ENCODE measurements at regions not wholly inside any gene's neighbourhood (a gene's known extent, or its start where the extent isn't known, plus 50 kb on each side); places are given as distances from the start of the nearest gene placed in this dataset.

DNA sequence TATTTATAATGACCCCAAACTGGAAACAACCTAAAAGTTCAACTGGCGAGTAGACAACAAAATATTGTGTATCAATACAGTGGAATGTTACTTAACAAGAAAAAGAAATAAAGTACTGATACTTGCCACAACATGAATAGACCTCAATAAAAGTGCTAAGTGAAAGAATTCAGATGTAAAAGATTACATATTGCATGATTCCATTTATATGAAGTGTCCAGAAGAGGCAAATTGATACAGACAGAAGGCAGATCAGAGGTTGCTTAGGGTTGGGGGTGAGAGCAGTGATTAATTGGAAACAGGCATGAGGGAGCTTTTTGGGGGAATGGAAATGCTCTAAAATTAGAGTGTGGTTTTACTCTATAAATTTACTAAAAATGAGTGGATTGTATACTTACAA is 183.3 kb downstream of the SATB1 start:
- no peak for TF ChIP-seq OVOL2 (CRISPR knock-in tag; IDR thresholded peaks at IDR 0.05; ENCODE audit: borderline replicate concordance)
- TF ChIP-seq, protein P1, sequence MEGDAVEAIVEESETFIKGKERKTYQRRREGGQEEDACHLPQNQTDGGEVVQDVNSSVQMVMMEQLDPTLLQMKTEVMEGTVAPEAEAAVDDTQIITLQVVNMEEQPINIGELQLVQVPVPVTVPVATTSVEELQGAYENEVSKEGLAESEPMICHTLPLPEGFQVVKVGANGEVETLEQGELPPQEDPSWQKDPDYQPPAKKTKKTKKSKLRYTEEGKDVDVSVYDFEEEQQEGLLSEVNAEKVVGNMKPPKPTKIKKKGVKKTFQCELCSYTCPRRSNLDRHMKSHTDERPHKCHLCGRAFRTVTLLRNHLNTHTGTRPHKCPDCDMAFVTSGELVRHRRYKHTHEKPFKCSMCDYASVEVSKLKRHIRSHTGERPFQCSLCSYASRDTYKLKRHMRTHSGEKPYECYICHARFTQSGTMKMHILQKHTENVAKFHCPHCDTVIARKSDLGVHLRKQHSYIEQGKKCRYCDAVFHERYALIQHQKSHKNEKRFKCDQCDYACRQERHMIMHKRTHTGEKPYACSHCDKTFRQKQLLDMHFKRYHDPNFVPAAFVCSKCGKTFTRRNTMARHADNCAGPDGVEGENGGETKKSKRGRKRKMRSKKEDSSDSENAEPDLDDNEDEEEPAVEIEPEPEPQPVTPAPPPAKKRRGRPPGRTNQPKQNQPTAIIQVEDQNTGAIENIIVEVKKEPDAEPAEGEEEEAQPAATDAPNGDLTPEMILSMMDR (IDR thresholded peaks at IDR 0.05): no peak
- TF ChIP-seq, protein P2, sequence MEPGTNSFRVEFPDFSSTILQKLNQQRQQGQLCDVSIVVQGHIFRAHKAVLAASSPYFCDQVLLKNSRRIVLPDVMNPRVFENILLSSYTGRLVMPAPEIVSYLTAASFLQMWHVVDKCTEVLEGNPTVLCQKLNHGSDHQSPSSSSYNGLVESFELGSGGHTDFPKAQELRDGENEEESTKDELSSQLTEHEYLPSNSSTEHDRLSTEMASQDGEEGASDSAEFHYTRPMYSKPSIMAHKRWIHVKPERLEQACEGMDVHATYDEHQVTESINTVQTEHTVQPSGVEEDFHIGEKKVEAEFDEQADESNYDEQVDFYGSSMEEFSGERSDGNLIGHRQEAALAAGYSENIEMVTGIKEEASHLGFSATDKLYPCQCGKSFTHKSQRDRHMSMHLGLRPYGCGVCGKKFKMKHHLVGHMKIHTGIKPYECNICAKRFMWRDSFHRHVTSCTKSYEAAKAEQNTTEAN (CRISPR knock-in tag; IDR thresholded peaks at IDR 0.05): no peak
- TF ChIP-seq, protein P3, sequence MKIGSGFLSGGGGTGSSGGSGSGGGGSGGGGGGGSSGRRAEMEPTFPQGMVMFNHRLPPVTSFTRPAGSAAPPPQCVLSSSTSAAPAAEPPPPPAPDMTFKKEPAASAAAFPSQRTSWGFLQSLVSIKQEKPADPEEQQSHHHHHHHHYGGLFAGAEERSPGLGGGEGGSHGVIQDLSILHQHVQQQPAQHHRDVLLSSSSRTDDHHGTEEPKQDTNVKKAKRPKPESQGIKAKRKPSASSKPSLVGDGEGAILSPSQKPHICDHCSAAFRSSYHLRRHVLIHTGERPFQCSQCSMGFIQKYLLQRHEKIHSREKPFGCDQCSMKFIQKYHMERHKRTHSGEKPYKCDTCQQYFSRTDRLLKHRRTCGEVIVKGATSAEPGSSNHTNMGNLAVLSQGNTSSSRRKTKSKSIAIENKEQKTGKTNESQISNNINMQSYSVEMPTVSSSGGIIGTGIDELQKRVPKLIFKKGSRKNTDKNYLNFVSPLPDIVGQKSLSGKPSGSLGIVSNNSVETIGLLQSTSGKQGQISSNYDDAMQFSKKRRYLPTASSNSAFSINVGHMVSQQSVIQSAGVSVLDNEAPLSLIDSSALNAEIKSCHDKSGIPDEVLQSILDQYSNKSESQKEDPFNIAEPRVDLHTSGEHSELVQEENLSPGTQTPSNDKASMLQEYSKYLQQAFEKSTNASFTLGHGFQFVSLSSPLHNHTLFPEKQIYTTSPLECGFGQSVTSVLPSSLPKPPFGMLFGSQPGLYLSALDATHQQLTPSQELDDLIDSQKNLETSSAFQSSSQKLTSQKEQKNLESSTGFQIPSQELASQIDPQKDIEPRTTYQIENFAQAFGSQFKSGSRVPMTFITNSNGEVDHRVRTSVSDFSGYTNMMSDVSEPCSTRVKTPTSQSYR (CRISPR knock-in tag; IDR thresholded peaks at IDR 0.05): no peak
- TF ChIP-seq, protein P4, sequence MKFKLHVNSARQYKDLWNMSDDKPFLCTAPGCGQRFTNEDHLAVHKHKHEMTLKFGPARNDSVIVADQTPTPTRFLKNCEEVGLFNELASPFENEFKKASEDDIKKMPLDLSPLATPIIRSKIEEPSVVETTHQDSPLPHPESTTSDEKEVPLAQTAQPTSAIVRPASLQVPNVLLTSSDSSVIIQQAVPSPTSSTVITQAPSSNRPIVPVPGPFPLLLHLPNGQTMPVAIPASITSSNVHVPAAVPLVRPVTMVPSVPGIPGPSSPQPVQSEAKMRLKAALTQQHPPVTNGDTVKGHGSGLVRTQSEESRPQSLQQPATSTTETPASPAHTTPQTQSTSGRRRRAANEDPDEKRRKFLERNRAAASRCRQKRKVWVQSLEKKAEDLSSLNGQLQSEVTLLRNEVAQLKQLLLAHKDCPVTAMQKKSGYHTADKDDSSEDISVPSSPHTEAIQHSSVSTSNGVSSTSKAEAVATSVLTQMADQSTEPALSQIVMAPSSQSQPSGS (CRISPR knock-in tag; IDR thresholded peaks at IDR 0.05; ENCODE audit: borderline replicate concordance, low read depth): no peak
- TF ChIP-seq, protein P5, sequence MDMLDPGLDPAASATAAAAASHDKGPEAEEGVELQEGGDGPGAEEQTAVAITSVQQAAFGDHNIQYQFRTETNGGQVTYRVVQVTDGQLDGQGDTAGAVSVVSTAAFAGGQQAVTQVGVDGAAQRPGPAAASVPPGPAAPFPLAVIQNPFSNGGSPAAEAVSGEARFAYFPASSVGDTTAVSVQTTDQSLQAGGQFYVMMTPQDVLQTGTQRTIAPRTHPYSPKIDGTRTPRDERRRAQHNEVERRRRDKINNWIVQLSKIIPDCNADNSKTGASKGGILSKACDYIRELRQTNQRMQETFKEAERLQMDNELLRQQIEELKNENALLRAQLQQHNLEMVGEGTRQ (CRISPR knock-in tag; IDR thresholded peaks at IDR 0.05): no peak
- TF ChIP-seq ZNF423 (CRISPR knock-in tag; IDR thresholded peaks at IDR 0.05): no peak
- TF ChIP-seq, protein P6, sequence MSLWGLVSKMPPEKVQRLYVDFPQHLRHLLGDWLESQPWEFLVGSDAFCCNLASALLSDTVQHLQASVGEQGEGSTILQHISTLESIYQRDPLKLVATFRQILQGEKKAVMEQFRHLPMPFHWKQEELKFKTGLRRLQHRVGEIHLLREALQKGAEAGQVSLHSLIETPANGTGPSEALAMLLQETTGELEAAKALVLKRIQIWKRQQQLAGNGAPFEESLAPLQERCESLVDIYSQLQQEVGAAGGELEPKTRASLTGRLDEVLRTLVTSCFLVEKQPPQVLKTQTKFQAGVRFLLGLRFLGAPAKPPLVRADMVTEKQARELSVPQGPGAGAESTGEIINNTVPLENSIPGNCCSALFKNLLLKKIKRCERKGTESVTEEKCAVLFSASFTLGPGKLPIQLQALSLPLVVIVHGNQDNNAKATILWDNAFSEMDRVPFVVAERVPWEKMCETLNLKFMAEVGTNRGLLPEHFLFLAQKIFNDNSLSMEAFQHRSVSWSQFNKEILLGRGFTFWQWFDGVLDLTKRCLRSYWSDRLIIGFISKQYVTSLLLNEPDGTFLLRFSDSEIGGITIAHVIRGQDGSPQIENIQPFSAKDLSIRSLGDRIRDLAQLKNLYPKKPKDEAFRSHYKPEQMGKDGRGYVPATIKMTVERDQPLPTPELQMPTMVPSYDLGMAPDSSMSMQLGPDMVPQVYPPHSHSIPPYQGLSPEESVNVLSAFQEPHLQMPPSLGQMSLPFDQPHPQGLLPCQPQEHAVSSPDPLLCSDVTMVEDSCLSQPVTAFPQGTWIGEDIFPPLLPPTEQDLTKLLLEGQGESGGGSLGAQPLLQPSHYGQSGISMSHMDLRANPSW (CRISPR knock-in tag; conservative IDR thresholded peaks at IDR 0.05; ENCODE audit: low read depth): no peak
- TF ChIP-seq, protein P7, sequence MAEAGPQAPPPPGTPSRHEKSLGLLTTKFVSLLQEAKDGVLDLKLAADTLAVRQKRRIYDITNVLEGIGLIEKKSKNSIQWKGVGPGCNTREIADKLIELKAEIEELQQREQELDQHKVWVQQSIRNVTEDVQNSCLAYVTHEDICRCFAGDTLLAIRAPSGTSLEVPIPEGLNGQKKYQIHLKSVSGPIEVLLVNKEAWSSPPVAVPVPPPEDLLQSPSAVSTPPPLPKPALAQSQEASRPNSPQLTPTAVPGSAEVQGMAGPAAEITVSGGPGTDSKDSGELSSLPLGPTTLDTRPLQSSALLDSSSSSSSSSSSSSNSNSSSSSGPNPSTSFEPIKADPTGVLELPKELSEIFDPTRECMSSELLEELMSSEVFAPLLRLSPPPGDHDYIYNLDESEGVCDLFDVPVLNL (CRISPR knock-in tag; IDR thresholded peaks at IDR 0.05; ENCODE audit: borderline replicate concordance, low read depth): no peak
- no peak for TF ChIP-seq ZNF138 (CRISPR knock-in tag; conservative IDR thresholded peaks at IDR 0.05)
- TF ChIP-seq, protein P8, sequence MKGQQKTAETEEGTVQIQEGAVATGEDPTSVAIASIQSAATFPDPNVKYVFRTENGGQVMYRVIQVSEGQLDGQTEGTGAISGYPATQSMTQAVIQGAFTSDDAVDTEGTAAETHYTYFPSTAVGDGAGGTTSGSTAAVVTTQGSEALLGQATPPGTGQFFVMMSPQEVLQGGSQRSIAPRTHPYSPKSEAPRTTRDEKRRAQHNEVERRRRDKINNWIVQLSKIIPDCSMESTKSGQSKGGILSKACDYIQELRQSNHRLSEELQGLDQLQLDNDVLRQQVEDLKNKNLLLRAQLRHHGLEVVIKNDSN (CRISPR knock-in tag; IDR thresholded peaks at IDR 0.05): no peak

All from WTC11 (cell line).